GM12873 (cell line): ENCODE measurements at regions not wholly inside any gene's neighbourhood (a gene's known extent, or its start where the extent isn't known, plus 50 kb on each side); places are given as distances from the start of the nearest gene placed in this dataset.

Experiments
- TF ChIP-seq, protein P1 (sequence below): IDR thresholded peaks from 2 replicates; pipeline ENCODE4 v1.5.1; 2012; ENCODE audit warnings: low read depth, mild to moderate bottlenecking, moderate library complexity, low read length, control low read depth; ENCODE audit not compliant: insufficient read depth; ENCODE audit errors: missing control alignments

DNA sequence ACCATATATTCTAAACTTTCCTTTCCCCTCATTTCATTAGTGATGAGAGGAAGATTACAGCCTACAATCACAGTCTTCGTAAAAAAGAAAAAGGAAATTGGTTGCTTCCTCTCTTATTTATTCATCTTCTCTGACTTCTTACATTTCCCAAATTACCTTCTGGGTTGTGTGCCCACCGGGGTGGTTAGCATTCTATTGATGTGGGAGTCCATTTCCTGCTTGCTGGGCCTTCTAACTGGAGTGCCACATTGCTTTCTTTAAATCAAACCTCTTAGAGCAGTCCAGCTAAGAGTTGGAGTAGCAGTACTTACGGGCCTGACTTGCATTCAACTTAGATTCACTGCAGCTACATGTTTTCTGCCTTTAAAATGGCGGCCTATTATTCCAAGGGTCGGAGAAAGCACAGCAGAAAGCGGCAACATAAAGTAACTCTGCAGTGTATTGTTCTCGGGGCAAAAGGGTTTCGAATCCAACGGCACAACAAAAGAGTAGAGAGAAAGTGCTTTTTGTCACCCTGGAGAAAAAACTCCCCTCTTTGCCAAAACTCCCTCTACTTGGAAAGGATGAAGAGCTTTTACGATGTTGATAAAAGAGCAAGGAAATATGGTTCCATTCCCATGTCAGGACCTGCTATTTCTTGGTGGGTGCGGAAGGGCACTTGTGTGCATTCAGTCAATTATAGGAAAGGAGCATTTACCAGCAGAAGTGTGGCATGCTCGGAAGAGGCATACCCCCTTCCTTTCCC lies 110.6 kb upstream of the DLX2 start:
- TF ChIP-seq, protein P1, sequence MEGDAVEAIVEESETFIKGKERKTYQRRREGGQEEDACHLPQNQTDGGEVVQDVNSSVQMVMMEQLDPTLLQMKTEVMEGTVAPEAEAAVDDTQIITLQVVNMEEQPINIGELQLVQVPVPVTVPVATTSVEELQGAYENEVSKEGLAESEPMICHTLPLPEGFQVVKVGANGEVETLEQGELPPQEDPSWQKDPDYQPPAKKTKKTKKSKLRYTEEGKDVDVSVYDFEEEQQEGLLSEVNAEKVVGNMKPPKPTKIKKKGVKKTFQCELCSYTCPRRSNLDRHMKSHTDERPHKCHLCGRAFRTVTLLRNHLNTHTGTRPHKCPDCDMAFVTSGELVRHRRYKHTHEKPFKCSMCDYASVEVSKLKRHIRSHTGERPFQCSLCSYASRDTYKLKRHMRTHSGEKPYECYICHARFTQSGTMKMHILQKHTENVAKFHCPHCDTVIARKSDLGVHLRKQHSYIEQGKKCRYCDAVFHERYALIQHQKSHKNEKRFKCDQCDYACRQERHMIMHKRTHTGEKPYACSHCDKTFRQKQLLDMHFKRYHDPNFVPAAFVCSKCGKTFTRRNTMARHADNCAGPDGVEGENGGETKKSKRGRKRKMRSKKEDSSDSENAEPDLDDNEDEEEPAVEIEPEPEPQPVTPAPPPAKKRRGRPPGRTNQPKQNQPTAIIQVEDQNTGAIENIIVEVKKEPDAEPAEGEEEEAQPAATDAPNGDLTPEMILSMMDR, result no peak

- TF ChIP-seq, protein P1, result no peak
Observed at GRCh38 chr2:172214252-172214651, 111.6 kb upstream of the DLX2 start.

DNA sequence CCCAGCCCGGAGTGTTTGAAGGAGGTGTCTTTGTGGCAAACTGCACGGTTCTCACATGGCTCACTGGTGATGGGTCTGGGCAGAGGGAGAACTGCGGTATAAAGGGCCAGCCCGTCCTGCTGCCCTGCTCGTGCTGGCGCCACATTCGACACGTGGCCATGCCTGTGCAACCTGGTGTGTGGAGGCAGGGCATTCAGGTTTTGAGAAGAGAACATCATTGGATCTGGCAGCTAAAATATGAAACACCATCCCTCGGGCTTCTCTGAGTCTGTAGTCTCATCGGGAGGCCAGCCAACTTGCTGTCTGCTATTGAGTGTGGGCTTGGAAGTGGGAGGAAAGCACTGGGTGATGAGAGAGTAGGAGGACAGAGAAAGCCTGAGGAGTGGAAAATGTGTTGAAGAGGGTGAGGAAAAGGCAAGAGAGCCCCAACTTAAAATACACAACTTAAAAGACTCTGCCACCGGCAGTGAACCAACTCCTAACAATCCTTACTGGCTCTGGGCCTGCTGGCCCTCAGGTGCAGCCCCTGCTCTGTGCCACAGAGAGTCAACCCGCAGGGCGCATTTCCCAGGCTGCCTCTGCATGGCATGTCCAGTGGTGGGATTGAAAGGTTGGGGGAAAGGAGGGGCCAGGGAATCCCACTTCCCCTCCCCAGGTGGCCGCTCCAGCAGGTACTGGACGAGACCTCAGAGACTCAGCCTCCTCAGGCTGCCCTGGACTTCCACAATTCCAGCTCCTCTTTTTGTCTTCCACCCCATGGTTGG lies 112.7 kb upstream of the DLX2 start:
- TF ChIP-seq, protein P1, result no peak

DNA sequence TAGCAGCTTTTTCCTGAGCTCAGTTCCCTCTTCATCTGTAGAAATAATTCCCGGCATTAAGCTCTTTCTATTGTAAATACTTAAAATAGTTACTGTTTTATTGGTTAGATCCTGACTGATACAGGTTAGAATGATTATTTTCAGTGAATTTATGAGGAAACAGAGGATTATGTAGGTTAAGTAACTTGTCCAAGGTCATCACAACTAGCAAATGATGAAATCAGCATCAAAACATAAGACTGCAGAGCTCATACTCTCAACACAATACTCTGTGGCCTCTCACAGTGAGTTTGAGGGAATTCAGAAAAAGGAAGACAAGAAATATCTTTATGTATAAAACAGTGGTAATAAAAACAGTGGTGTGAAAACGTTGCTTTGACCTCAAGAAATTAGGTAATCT lies 113.2 kb upstream of the DLX2 start:
- TF ChIP-seq, protein P1, result no peak

GRCh38 chr2:172216477-172216876 lies 113.8 kb upstream of the DLX2 start:
- TF ChIP-seq, protein P1, result no peak

DNA sequence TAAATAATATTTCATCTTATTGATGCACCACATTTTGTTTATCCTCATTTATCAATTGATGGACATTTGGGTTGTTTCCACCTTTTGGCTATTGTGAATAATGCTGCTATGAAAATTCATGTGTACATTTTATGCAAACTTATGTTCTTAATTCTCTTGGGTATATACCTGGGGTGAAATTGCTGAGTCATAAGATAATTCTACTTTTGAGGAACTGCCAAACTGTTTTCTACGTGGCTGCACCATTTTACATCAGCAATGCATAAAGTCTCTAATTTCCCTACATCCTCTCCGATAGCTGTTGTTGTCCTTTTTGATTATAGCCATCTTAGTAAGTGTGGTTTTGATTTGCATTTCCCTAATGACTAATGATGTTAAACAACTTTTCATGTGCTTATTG lies 116.5 kb upstream of the DLX2 start:
- TF ChIP-seq, protein P1, result no peak

GRCh38 chr2:172220121-172220520 lies 117.4 kb upstream of the DLX2 start:
- TF ChIP-seq, protein P1, result no peak
